ENCODE measurements at regions not wholly inside any gene's neighbourhood (a gene's known extent, or its start where the extent isn't known, plus 50 kb on each side); places are given as distances from the start of the nearest gene placed in this dataset.

DNA sequence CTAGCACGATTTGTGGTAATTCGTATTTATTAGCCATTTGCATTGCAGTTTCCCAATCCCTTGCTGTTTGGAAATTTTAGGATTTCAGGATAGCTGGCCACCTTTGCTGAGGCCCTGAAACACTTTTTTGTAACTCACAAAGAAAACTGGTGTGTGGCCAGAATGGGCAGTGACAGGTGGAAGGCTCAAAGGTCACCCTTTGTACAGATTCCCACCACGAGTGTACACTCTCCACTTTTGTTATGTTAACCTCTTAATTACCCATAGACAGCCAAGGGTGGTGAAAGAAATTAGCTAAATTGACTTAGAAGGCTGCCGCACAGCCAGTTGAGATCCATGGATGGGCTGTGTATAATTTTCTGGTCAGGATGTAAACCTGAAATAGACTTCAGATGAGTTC lies 109.7 kb upstream of the ARX start:
- H3K4me1 Mint-ChIP-seq (ENCODE audit: low read depth) = no peaks in the 10 kb centered on the region
- intact Hi-C loops (cut with micrococcal nuclease) = no loop called here
- peaks cover 2% of the 10 kb centered on the region for H3K27me3 Mint-ChIP-seq
- no peak overlapping the region for H3K27ac Mint-ChIP-seq
- ATAC-seq (no peak), DNase-seq (no peak)
- H3K36me3 Mint-ChIP-seq (ENCODE audit: low read depth) = no peaks in the 10 kb centered on the region
- H3K9me3 Mint-ChIP-seq = no peaks in the 10 kb centered on the region
- ChIA-PET CTCF (no interaction called here), POLR2A (no interaction called here)
- no peak overlapping the region for H3K4me3 Mint-ChIP-seq
- TF ChIP-seq, protein P1, sequence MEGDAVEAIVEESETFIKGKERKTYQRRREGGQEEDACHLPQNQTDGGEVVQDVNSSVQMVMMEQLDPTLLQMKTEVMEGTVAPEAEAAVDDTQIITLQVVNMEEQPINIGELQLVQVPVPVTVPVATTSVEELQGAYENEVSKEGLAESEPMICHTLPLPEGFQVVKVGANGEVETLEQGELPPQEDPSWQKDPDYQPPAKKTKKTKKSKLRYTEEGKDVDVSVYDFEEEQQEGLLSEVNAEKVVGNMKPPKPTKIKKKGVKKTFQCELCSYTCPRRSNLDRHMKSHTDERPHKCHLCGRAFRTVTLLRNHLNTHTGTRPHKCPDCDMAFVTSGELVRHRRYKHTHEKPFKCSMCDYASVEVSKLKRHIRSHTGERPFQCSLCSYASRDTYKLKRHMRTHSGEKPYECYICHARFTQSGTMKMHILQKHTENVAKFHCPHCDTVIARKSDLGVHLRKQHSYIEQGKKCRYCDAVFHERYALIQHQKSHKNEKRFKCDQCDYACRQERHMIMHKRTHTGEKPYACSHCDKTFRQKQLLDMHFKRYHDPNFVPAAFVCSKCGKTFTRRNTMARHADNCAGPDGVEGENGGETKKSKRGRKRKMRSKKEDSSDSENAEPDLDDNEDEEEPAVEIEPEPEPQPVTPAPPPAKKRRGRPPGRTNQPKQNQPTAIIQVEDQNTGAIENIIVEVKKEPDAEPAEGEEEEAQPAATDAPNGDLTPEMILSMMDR (IDR thresholded peaks at IDR 0.05) = no peak

GRCh38 chrX:25124391-25124790 lies 108.6 kb upstream of the ARX start:
- H3K9me3 Mint-ChIP-seq = no peaks in the 10 kb centered on the region
- no peaks in the 10 kb centered on the region for H3K4me1 Mint-ChIP-seq (ENCODE audit: low read depth)
- ChIA-PET POLR2A (no interaction called here), CTCF (interaction anchor here (1.0 kb wide), 1 partner anchor 70 kb away, joined by 3 read pairs; no protein-coding TSS in a partner anchor)
- H3K36me3 Mint-ChIP-seq (ENCODE audit: low read depth) = no peaks in the 10 kb centered on the region
- H3K4me3 Mint-ChIP-seq = no peak overlapping the region
- no peak for ATAC-seq
- DNase-seq = no peak
- H3K27ac Mint-ChIP-seq = no peak overlapping the region
- peaks cover 2% of the 10 kb centered on the region for H3K27me3 Mint-ChIP-seq
- TF ChIP-seq, protein P1 (IDR thresholded peaks at IDR 0.05) = no peak
- intact Hi-C loops (cut with micrococcal nuclease) = no loop called here

- no peak overlapping the region for H3K27ac Mint-ChIP-seq
- TF ChIP-seq, protein P1 (IDR thresholded peaks at IDR 0.05) = no peak
- H3K4me1 Mint-ChIP-seq (ENCODE audit: low read depth) = no peaks in the 10 kb centered on the region
- intact Hi-C loops (cut with micrococcal nuclease) = no loop called here
- no peaks in the 10 kb centered on the region for H3K36me3 Mint-ChIP-seq (ENCODE audit: low read depth)
- ChIA-PET CTCF (no interaction called here), POLR2A (no interaction called here)
- no peak overlapping the region for H3K4me3 Mint-ChIP-seq
- no peaks in the 10 kb centered on the region for H3K9me3 Mint-ChIP-seq
- H3K27me3 Mint-ChIP-seq = no peaks in the 10 kb centered on the region
- ATAC-seq = no peak
- no peak for DNase-seq
Observed at GRCh38 chrX:25112156-25112555, 96.4 kb upstream of the ARX start.

DNA sequence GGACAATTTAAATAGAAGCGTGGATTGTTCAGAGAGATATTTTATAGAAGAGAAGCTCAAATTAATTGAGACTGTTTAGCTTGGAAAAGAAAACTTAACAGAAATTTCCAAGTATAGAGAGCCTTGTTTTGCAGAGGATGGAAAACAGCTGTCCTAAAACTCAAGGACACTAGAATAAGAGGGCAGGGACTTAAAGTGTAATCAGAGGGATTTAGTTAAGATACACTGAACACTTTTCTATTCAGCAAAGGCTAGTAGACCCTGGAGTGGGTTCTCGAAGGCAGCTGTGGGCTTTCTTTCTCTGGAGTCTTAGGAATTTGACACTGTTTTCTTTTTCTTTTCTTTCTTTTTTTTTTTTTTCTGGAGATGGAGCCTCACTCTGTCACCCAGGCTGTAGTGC lies 92.7 kb upstream of the ARX start:
- POLR2A ChIA-PET = no interaction called here
- TF ChIP-seq, protein P1 (IDR thresholded peaks at IDR 0.05) = no peak
- Mint-ChIP-seq H3K4me3 (no peak overlapping the region), H3K36me3 (ENCODE audit: low read depth) (no peaks in the 10 kb centered on the region), H3K27me3 (no peaks in the 10 kb centered on the region), H3K9me3 (no peaks in the 10 kb centered on the region), H3K27ac (no peak overlapping the region), H3K4me1 (ENCODE audit: low read depth) (no peaks in the 10 kb centered on the region)
- DNase-seq (no peak), ATAC-seq (no peak)
- intact Hi-C loops (cut with micrococcal nuclease) = no loop called here
- CTCF ChIA-PET = no interaction called here

DNA sequence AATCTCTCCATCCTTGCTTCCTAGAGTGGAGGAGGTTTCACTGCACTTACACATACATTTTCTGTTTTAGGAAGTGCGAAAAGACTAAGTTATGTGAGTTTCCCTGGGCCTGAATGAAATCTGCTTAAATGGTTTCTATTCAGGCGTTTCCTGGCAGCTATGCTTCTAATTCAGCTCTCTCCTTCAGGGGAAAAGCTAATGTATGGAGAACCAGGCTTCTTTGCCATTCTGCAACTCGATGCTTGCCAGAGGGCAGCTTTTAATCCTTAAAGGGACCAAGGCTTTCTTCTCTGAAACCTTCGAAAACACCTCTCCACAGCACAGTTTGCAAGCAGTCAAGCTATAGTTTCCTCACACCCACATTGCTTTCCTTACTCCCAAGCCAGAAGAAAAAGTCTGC lies 89.5 kb upstream of the ARX start:
- Mint-ChIP-seq H3K4me3 (no peak overlapping the region), H3K36me3 (ENCODE audit: low read depth) (no peaks in the 10 kb centered on the region), H3K4me1 (ENCODE audit: low read depth) (no peaks in the 10 kb centered on the region), H3K9me3 (peaks cover 2% of the 10 kb centered on the region), H3K27me3 (no peaks in the 10 kb centered on the region), H3K27ac (no peak overlapping the region)
- ATAC-seq = no peak
- TF ChIP-seq, protein P1 (IDR thresholded peaks at IDR 0.05) = no peak
- no peak for DNase-seq
- ChIA-PET POLR2A (no interaction called here), CTCF (no interaction called here)
- intact Hi-C loops (cut with micrococcal nuclease) = no loop called here
